ENCODE measurements at regions not wholly inside any gene's neighbourhood (a gene's known extent, or its start where the extent isn't known, plus 50 kb on each side); places are given as distances from the start of the nearest gene placed in this dataset.

- TF ChIP-seq, protein P1, sequence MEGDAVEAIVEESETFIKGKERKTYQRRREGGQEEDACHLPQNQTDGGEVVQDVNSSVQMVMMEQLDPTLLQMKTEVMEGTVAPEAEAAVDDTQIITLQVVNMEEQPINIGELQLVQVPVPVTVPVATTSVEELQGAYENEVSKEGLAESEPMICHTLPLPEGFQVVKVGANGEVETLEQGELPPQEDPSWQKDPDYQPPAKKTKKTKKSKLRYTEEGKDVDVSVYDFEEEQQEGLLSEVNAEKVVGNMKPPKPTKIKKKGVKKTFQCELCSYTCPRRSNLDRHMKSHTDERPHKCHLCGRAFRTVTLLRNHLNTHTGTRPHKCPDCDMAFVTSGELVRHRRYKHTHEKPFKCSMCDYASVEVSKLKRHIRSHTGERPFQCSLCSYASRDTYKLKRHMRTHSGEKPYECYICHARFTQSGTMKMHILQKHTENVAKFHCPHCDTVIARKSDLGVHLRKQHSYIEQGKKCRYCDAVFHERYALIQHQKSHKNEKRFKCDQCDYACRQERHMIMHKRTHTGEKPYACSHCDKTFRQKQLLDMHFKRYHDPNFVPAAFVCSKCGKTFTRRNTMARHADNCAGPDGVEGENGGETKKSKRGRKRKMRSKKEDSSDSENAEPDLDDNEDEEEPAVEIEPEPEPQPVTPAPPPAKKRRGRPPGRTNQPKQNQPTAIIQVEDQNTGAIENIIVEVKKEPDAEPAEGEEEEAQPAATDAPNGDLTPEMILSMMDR (IDR thresholded peaks at IDR 0.05; ENCODE audit: low read length): no peak
- TF ChIP-seq EZH2 (optimal IDR thresholded peaks at IDR 0.05; ENCODE audit: low read depth, low read length): no peak
- TF ChIP-seq EZH2phosphoT487 (IDR thresholded peaks at IDR 0.05; ENCODE audit: low read length): no peak
These were observed 349.8 kb downstream of the ARL4A start for GRCh38 chr7:13037216-13037615.
